ENCODE measurements at regions not wholly inside any gene's neighbourhood (a gene's known extent, or its start where the extent isn't known, plus 50 kb on each side); places are given as distances from the start of the nearest gene placed in this dataset.
"Not testable (repeated sequence)": the region's sequence is repeated elsewhere in the genome, so short reads cannot be mapped to it uniquely, and the experiment has no call there.

DNA sequence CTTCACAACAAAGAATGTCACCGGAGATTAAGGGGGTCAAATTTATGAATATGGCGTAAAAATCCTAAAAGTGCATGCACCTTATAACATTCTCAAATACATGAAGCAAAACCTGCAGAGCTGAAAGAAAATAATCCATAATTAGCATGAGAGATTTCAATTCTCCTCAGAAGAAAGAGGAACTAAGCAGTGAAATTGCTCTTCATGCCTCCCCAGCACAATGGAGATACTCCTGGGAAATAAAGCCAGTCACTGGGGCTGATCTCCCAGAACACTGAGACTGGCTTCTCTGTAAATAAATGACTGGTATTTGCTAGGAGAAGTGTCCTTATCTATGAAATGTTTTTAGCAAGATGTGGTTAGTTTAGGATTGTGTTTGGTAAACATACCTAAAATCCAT, 68.1 kb downstream of the GOLGA6L6 start:
- H3K9me3 Mint-ChIP-seq; H3K4me1 Mint-ChIP-seq (ENCODE audit: low read depth); H3K4me3 Mint-ChIP-seq; H3K36me3 Mint-ChIP-seq (ENCODE audit: low read depth); H3K27ac Mint-ChIP-seq; DNase-seq (ENCODE audit: low spot score); H3K27me3 Mint-ChIP-seq (ENCODE audit: low read depth): not testable (repeated sequence)

GRCh38 chr15:20472983-20473382, 68.6 kb downstream of the GOLGA6L6 start:
- H3K36me3 Mint-ChIP-seq (ENCODE audit: low read depth); DNase-seq (ENCODE audit: low spot score); H3K27ac Mint-ChIP-seq; H3K9me3 Mint-ChIP-seq; H3K4me1 Mint-ChIP-seq (ENCODE audit: low read depth); H3K4me3 Mint-ChIP-seq; H3K27me3 Mint-ChIP-seq (ENCODE audit: low read depth): not testable (repeated sequence)

DNA sequence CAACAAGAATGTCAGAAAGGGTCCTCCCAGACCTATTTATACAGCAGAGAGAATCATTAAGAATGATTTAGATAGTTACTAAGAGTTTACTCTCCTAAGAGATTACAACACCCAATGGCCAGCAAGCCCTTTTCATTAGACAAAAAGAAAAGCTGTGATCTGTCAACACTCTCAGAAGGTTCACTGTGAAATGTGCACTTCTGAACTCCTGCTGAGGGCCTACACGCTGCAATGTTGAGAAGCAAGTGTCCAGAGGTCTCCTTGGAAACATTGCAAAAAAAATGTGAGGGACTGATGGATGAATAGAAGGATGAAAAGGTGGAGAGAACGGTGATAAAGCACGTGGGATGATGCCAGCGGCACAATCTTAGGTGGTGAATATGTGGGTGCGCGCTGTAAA, 70.8 kb downstream of the GOLGA6L6 start:
- DNase-seq (ENCODE audit: low spot score); H3K27ac Mint-ChIP-seq; H3K4me1 Mint-ChIP-seq (ENCODE audit: low read depth); H3K36me3 Mint-ChIP-seq (ENCODE audit: low read depth); H3K9me3 Mint-ChIP-seq; H3K27me3 Mint-ChIP-seq (ENCODE audit: low read depth); H3K4me3 Mint-ChIP-seq: not testable (repeated sequence)

DNA sequence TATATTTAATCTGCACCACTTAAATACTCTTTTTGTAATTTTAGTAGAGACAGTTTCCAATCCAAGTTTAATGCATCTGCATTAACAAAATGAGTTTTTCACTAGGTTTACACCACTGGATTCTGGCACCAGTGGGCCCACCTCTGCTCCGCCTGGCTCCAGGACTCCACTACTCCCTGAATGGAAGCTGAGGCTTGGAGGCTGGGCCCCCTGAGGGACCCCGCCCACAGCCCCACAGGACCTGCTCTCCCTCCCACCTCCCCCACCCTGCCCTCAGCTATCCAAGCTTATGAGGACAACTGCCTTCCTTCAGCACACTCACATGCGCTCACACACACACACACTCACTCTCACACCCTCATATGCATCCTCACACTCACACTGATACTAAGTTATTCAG, 100.5 kb downstream of the GOLGA6L6 start:
- DNase-seq (ENCODE audit: low spot score); H3K27me3 Mint-ChIP-seq (ENCODE audit: low read depth); H3K4me3 Mint-ChIP-seq; H3K4me1 Mint-ChIP-seq (ENCODE audit: low read depth); H3K27ac Mint-ChIP-seq; H3K36me3 Mint-ChIP-seq (ENCODE audit: low read depth); H3K9me3 Mint-ChIP-seq: not testable (repeated sequence)

DNA sequence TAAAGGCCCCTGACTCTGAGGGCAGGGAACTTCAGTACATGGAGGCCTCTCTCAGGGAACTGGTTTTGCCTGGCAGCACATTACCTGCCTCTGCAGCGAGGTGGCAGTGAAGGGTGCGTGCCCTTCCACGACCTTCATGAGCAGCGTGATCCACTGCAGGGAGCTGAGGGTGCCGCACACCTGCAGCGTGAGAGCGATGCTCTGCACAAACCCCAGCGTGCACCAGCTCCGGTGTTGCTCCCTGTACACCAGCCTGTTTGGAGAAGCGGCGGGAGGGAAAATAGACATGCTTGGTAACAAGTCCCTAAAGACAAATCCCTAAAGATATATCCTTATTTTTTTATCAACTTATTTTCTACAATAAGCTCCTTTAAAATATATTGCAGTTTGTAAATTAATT, 101.2 kb downstream of the GOLGA6L6 start:
- DNase-seq (ENCODE audit: low spot score); H3K36me3 Mint-ChIP-seq (ENCODE audit: low read depth); H3K4me1 Mint-ChIP-seq (ENCODE audit: low read depth); H3K4me3 Mint-ChIP-seq; H3K27ac Mint-ChIP-seq; H3K9me3 Mint-ChIP-seq; H3K27me3 Mint-ChIP-seq (ENCODE audit: low read depth): not testable (repeated sequence)

DNA sequence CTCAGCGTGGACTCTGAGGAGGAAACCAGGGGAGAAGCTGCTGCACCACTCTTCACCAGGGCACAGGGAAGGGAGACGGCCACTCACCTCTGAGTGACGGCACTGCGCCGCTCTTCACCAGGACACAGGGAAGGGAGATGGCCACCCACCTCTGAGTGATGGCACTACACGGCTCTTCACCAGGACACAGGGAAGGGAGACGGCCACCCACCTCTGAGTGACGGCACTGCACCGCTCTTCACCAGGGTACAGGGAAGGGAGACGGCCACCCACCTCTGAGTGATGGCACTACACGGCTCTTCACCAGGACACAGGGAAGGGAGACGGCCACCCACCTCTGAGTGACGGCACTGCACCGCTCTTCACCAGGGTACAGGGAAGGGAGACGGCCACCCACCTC, 102.5 kb downstream of the GOLGA6L6 start:
- H3K27me3 Mint-ChIP-seq (ENCODE audit: low read depth); H3K4me1 Mint-ChIP-seq (ENCODE audit: low read depth); DNase-seq (ENCODE audit: low spot score); H3K36me3 Mint-ChIP-seq (ENCODE audit: low read depth); H3K9me3 Mint-ChIP-seq; H3K4me3 Mint-ChIP-seq; H3K27ac Mint-ChIP-seq: not testable (repeated sequence)

DNA sequence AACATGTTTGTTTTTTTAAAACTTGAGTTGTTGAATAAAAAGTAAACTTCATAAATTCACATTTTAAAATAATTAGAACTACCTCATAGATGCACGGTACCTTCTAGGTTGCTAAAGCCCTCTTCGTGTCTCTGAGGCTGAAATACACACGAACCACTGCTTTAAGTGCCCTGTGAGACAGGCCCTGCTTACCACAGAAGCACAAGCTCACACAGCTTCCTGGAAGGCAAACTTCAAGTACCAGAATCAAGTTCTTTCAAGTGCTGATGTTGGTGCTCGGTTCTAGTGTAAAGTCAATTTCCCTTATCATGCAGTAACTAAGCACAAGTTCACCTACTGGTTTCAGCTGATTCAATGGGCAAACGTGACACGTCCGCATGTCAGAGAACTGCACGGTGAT, 103.3 kb downstream of the GOLGA6L6 start:
- H3K27me3 Mint-ChIP-seq (ENCODE audit: low read depth); DNase-seq (ENCODE audit: low spot score); H3K36me3 Mint-ChIP-seq (ENCODE audit: low read depth); H3K27ac Mint-ChIP-seq; H3K9me3 Mint-ChIP-seq; H3K4me3 Mint-ChIP-seq; H3K4me1 Mint-ChIP-seq (ENCODE audit: low read depth): not testable (repeated sequence)

GRCh38 chr15:20433468-20433867, 108.1 kb downstream of the GOLGA6L6 start:
- H3K9me3 Mint-ChIP-seq; H3K4me1 Mint-ChIP-seq (ENCODE audit: low read depth); H3K36me3 Mint-ChIP-seq (ENCODE audit: low read depth): not testable (repeated sequence)

GRCh38 chr15:20430495-20430894, 111.1 kb downstream of the GOLGA6L6 start:
- H3K9me3 Mint-ChIP-seq; H3K4me3 Mint-ChIP-seq; H3K27me3 Mint-ChIP-seq (ENCODE audit: low read depth); DNase-seq (ENCODE audit: low spot score); H3K36me3 Mint-ChIP-seq (ENCODE audit: low read depth); H3K27ac Mint-ChIP-seq; H3K4me1 Mint-ChIP-seq (ENCODE audit: low read depth): not testable (repeated sequence)

More at GRCh38 chr15:20433468-20433867, 108.1 kb downstream of the GOLGA6L6 start:
- H3K4me3 Mint-ChIP-seq; DNase-seq (ENCODE audit: low spot score); H3K27ac Mint-ChIP-seq; H3K27me3 Mint-ChIP-seq (ENCODE audit: low read depth): not testable (repeated sequence)

- H3K36me3 Mint-ChIP-seq (ENCODE audit: low read depth); H3K4me3 Mint-ChIP-seq; H3K4me1 Mint-ChIP-seq (ENCODE audit: low read depth); H3K27me3 Mint-ChIP-seq (ENCODE audit: low read depth); DNase-seq (ENCODE audit: low spot score); H3K27ac Mint-ChIP-seq; H3K9me3 Mint-ChIP-seq: not testable (repeated sequence)
Observed at GRCh38 chr15:20420710-20421109, 120.9 kb downstream of the GOLGA6L6 start.

DNA sequence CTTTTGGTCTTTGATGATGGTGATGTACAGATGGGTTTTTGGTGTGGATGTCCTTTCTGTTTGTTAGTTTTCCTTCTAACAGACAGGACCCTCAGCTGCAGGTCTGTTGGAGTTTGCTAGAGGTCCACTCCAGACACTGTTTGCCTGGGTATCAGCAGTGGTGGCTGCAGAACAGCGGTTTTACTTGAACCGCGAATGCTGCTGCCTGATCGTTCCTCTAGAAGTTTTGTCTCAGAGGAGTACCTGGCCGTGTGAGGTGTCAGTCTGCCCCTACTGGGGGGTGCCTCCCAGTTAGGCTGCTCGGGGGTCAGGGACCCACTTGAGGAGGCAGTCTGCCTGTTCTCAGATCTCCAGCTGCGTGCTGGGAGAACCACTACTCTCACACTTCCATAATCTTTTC, 125.0 kb downstream of the GOLGA6L6 start:
- not testable (repeated sequence) for H3K36me3 Mint-ChIP-seq (ENCODE audit: low read depth); H3K4me3 Mint-ChIP-seq; H3K27ac Mint-ChIP-seq; H3K27me3 Mint-ChIP-seq (ENCODE audit: low read depth); DNase-seq (ENCODE audit: low spot score); H3K9me3 Mint-ChIP-seq; H3K4me1 Mint-ChIP-seq (ENCODE audit: low read depth)

GRCh38 chr15:20409667-20410198, 131.9 kb downstream of the GOLGA6L6 start:
- not testable (repeated sequence) for H3K27me3 Mint-ChIP-seq (ENCODE audit: low read depth); H3K4me3 Mint-ChIP-seq; H3K36me3 Mint-ChIP-seq (ENCODE audit: low read depth); H3K9me3 Mint-ChIP-seq; H3K4me1 Mint-ChIP-seq (ENCODE audit: low read depth); H3K27ac Mint-ChIP-seq; DNase-seq (ENCODE audit: low spot score)

GRCh38 chr15:20409247-20409646, 132.4 kb downstream of the GOLGA6L6 start:
- no peaks in the 10 kb centered on the region for H3K4me1 Mint-ChIP-seq (ENCODE audit: low read depth)
- no peaks in the 10 kb centered on the region for H3K27me3 Mint-ChIP-seq (ENCODE audit: low read depth)
- H3K36me3 Mint-ChIP-seq (ENCODE audit: low read depth) = no peaks in the 10 kb centered on the region
- DNase-seq (ENCODE audit: low spot score) = no peak
- H3K4me3 Mint-ChIP-seq = no peak overlapping the region
- H3K27ac Mint-ChIP-seq = no peak overlapping the region
- H3K9me3 Mint-ChIP-seq = no peaks in the 10 kb centered on the region

GRCh38 chr15:20407553-20407952, 134.0 kb downstream of the GOLGA6L6 start:
- H3K36me3 Mint-ChIP-seq (ENCODE audit: low read depth) = no peaks in the 10 kb centered on the region
- no peaks in the 10 kb centered on the region for H3K4me1 Mint-ChIP-seq (ENCODE audit: low read depth)
- DNase-seq (ENCODE audit: low spot score) = no peak
- H3K27ac Mint-ChIP-seq = no peak overlapping the region
- H3K27me3 Mint-ChIP-seq (ENCODE audit: low read depth) = no peaks in the 10 kb centered on the region
- H3K4me3 Mint-ChIP-seq = no peak overlapping the region
- H3K9me3 Mint-ChIP-seq = no peaks in the 10 kb centered on the region

DNA sequence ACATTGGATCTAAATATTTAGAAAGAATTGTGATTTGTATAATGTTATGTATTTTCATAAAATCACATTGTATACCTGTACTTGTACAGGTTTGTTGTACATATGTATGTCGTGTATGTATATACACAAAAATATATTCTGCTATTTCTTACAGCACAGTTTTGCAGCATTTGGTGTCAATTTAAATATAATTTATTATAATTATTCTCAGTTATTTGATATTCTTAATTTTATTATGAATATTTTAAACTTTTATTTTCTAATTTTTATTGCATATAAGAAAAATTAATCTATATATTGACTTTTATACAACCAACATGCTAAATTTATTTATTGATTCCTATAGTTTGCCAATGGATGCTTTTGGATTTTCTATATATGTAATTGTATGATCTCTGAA, 137.0 kb downstream of the GOLGA6L6 start:
- not testable (repeated sequence) for H3K4me1 Mint-ChIP-seq (ENCODE audit: low read depth); H3K27ac Mint-ChIP-seq; H3K9me3 Mint-ChIP-seq; H3K27me3 Mint-ChIP-seq (ENCODE audit: low read depth); H3K36me3 Mint-ChIP-seq (ENCODE audit: low read depth); DNase-seq (ENCODE audit: low spot score); H3K4me3 Mint-ChIP-seq
